Neuronal stem cell (in vitro differentiated cells): ENCODE measurements at regions not wholly inside any gene's neighbourhood (a gene's known extent, or its start where the extent isn't known, plus 50 kb on each side); places are given as distances from the start of the nearest gene placed in this dataset.

ENCODE experiments used
- DNase-seq: peaks from one replicate; pipeline ENCODE4 v3.0.0-alpha.2; 2013; ENCODE audit warnings: low spot score
- H2AFZ ChIP-seq: one replicate; pipeline ENCODE4 v1.6.1; 2013; ENCODE audit warnings: mild to moderate bottlenecking, low read length, inconsistent platforms
- H2AK5ac ChIP-seq: 2 replicates; pipeline ENCODE4 v1.6.1; 2013; ENCODE audit warnings: low read depth, mild to moderate bottlenecking, inconsistent platforms, low read length, moderate library complexity, mixed read lengths
- H2BK120ac ChIP-seq: 2 replicates; pipeline ENCODE4 v1.6.1; 2013; ENCODE audit warnings: low read depth, mild to moderate bottlenecking, inconsistent platforms, low read length, moderate library complexity, mixed read lengths
- H2BK12ac ChIP-seq: one replicate; pipeline ENCODE4 v1.6.1; 2013; ENCODE audit warnings: low read length, inconsistent platforms
- H2BK15ac ChIP-seq: 2 replicates; pipeline ENCODE4 v1.6.1; 2013; ENCODE audit warnings: mild to moderate bottlenecking, low read length, inconsistent platforms, mixed read lengths
- H2BK5ac ChIP-seq: one replicate; pipeline ENCODE4 v1.6.1; 2013; ENCODE audit warnings: inconsistent platforms, mild to moderate bottlenecking, low read length, moderate library complexity
- H3K14ac ChIP-seq: one replicate; pipeline ENCODE4 v1.6.1; 2013; ENCODE audit warnings: low read length, inconsistent platforms
- H3K18ac ChIP-seq: 2 replicates; pipeline ENCODE4 v1.6.1; 2013; ENCODE audit warnings: low read length, inconsistent platforms
- H3K23ac ChIP-seq: 2 replicates; pipeline ENCODE4 v1.6.1; 2013; ENCODE audit warnings: low read depth, mild to moderate bottlenecking, mixed read lengths, low read length, inconsistent platforms; ENCODE audit not compliant: poor library complexity
- H3K27ac ChIP-seq: replicated peaks from 3 replicates; pipeline ENCODE4 v1.5.1; 2013; ENCODE audit warnings: low read length, inconsistent platforms
- H3K27me3 ChIP-seq, 3 experiments: 2 replicates each; pipeline ENCODE4 v1.6.1; 2013; ENCODE audit warnings: low read length in 3 of 3, mild to moderate bottlenecking in 2 of 3, inconsistent platforms in 1 of 3, low read depth in 1 of 3, mixed read lengths in 1 of 3, moderate library complexity in 1 of 3; ENCODE audit not compliant: control insufficient read depth in 3 of 3, insufficient read depth in 3 of 3
- H3K36me3 ChIP-seq, 2 donors: replicated peaks in 1 of 2; 2 replicates each; pipeline ENCODE4 v1.6.1; 2013; ENCODE audit warnings: low read length in 2 of 2; ENCODE audit not compliant: control insufficient read depth in 2 of 2, insufficient read depth in 2 of 2
- H3K4ac ChIP-seq: 2 replicates; pipeline ENCODE4 v1.6.1; 2013; ENCODE audit warnings: inconsistent platforms, mild to moderate bottlenecking, low read length, moderate library complexity
- H3K4me1 ChIP-seq, 2 donors: 1 replicate in 1 of 2; 2 replicates in 1 of 2; pipeline ENCODE4 v1.6.1; 2013; ENCODE audit warnings: low read length in 2 of 2, low read depth in 1 of 2; ENCODE audit not compliant: control insufficient read depth in 2 of 2, insufficient read depth in 1 of 2
- H3K4me2 ChIP-seq: one replicate; pipeline ENCODE4 v1.6.1; 2013; ENCODE audit warnings: mild to moderate bottlenecking, low read length, inconsistent platforms; ENCODE audit not compliant: insufficient read depth, poor library complexity, severe bottlenecking
- H3K4me3 ChIP-seq, 2 donors: 2 replicates each; pipeline ENCODE4 v1.5.1; 2013; ENCODE audit warnings: low read length in 2 of 2, mild to moderate bottlenecking in 2 of 2, inconsistent platforms in 1 of 2, moderate library complexity in 1 of 2
- H3K79me1 ChIP-seq: one replicate; pipeline ENCODE4 v1.6.1; 2013; ENCODE audit warnings: low read depth, mild to moderate bottlenecking, inconsistent platforms, low read length, moderate library complexity
- H3K9ac ChIP-seq: one replicate; pipeline ENCODE4 v1.6.1; 2013; ENCODE audit warnings: mild to moderate bottlenecking, low read depth, low read length, inconsistent platforms; ENCODE audit not compliant: poor library complexity
- H3K9me3 ChIP-seq, 2 donors: replicated peaks in 1 of 2; 2 replicates each; pipeline versions ENCODE3 to v1.6.1; 2013; ENCODE audit warnings: low read length in 2 of 2, mild to moderate bottlenecking in 2 of 2, inconsistent platforms in 1 of 2, low read depth in 1 of 2, mixed read lengths in 1 of 2, moderate library complexity in 1 of 2; ENCODE audit not compliant: control insufficient read depth in 2 of 2, insufficient read depth in 1 of 2
- H4K8ac ChIP-seq: one replicate; pipeline ENCODE4 v1.6.1; 2013; ENCODE audit warnings: low read depth, mild to moderate bottlenecking, inconsistent platforms, low read length, moderate library complexity
- H4K91ac ChIP-seq: one replicate; pipeline ENCODE4 v1.6.1; 2013; ENCODE audit warnings: low read length, low read depth, mild to moderate bottlenecking, inconsistent platforms; ENCODE audit not compliant: poor library complexity
- WGBS, 2 donors: extraction: QIAGEN DNeasy Blood & Tissue Kit; methylation state at CpG; one replicate each; pipeline ENCODE4 v1.1.7; 2013; ENCODE audit warnings: missing lambda C conversion rate in 2 of 2, mixed read lengths in 1 of 2; ENCODE audit not compliant: insufficient read length in 2 of 2, insufficient replicate concordance in 1 of 2; ENCODE audit errors: extremely low coverage in 2 of 2; 5-methylcytosine and 5-hydroxymethylcytosine counted together

GRCh38 chr17:51445946-51446345 is 185.6 kb downstream of the UTP18 start:
- no CpG with 5 or more reads among the region's 4 CpGs for WGBS, 2 donors
- Histone ChIP-seq H2AFZ (no peak overlapping the region), H2BK12ac (no peak overlapping the region), H3K4me3 (no peak overlapping the region), H2BK15ac (no peak overlapping the region), H3K36me3 (no peaks in the 10 kb centered on the region), H3K79me1 (no peaks in the 10 kb centered on the region), H3K27me3 (no peaks in the 10 kb centered on the region), H3K4me2 (no peak overlapping the region), H2BK5ac (no peak overlapping the region), H3K18ac (no peak overlapping the region), H4K8ac (no peak overlapping the region), H3K9me3 (no peaks in the 10 kb centered on the region), H3K9ac (no peak overlapping the region), H3K27ac (no peak overlapping the region), H2BK120ac (no peak overlapping the region), H2AK5ac (no peak overlapping the region), H3K23ac (no peak overlapping the region), H3K4ac (no peak overlapping the region), H3K4me1 (no peaks in the 10 kb centered on the region), H3K14ac (no peak overlapping the region), H4K91ac (no peak overlapping the region)
- DNase-seq = no peak

- Histone ChIP-seq H3K27ac (no peak overlapping the region), H2AFZ (no peak overlapping the region), H3K18ac (no peak overlapping the region), H4K8ac (no peak overlapping the region), H2BK12ac (no peak overlapping the region), H4K91ac (no peak overlapping the region), H2BK15ac (no peak overlapping the region), H3K36me3 (no peaks in the 10 kb centered on the region), H2BK5ac (no peak overlapping the region), H3K9ac (no peak overlapping the region), H3K27me3 (no peaks in the 10 kb centered on the region), H3K9me3 (no peaks in the 10 kb centered on the region), H2BK120ac (no peak overlapping the region), H2AK5ac (no peak overlapping the region), H3K79me1 (no peaks in the 10 kb centered on the region), H3K4me1 (peaks cover 0 to 6% of the 10 kb centered on the region in 2 donors), H3K23ac (no peak overlapping the region), H3K14ac (no peak overlapping the region), H3K4me3 (no peak overlapping the region), H3K4ac (no peak overlapping the region), H3K4me2 (no peak overlapping the region)
- WGBS, 2 donors = no CpG with 5 or more reads among the region's 1 CpG
- no peak for DNase-seq
Measured at GRCh38 chr17:51454456-51454978, 194.2 kb downstream of the UTP18 start.

GRCh38 chr17:51455211-51455610 is 194.9 kb downstream of the UTP18 start:
- DNase-seq = no peak
- Histone ChIP-seq H3K79me1 (no peaks in the 10 kb centered on the region), H3K4me2 (no peak overlapping the region), H3K27ac (no peak overlapping the region), H2BK120ac (no peak overlapping the region), H3K36me3 (no peaks in the 10 kb centered on the region), H2AFZ (no peak overlapping the region), H3K18ac (no peak overlapping the region), H3K4me1 (peaks cover 0 to 6% of the 10 kb centered on the region in 2 donors), H2BK5ac (no peak overlapping the region), H3K4me3 (no peak overlapping the region), H3K9me3 (no peaks in the 10 kb centered on the region), H3K23ac (no peak overlapping the region), H3K4ac (no peak overlapping the region), H2AK5ac (no peak overlapping the region), H2BK15ac (no peak overlapping the region), H2BK12ac (no peak overlapping the region), H3K14ac (no peak overlapping the region), H3K9ac (no peak overlapping the region), H4K91ac (no peak overlapping the region), H4K8ac (no peak overlapping the region), H3K27me3 (no peaks in the 10 kb centered on the region)

- H3K79me1 ChIP-seq = no peaks in the 10 kb centered on the region
- no peak overlapping the region for H3K4me3 ChIP-seq
- H3K18ac ChIP-seq = no peak overlapping the region
- H3K4me2 ChIP-seq = no peak overlapping the region
- no peak overlapping the region for H3K23ac ChIP-seq
- no peaks in the 10 kb centered on the region for H3K9me3 ChIP-seq
- no peaks in the 10 kb centered on the region for H3K36me3 ChIP-seq
- H2AFZ ChIP-seq = no peak overlapping the region
- H2BK5ac ChIP-seq = no peak overlapping the region
- WGBS, 2 donors = no CpG with 5 or more reads among the region's 4 CpGs
- no peak overlapping the region for H2BK12ac ChIP-seq
- H2BK120ac ChIP-seq = no peak overlapping the region
- no peak overlapping the region for H2BK15ac ChIP-seq
- no peak overlapping the region for H2AK5ac ChIP-seq
- no peak for DNase-seq
- peaks cover 0 to 6% of the 10 kb centered on the region in 2 donors for H3K4me1 ChIP-seq
- no peak overlapping the region for H4K91ac ChIP-seq
- H3K4ac ChIP-seq = no peak overlapping the region
- no peak overlapping the region for H4K8ac ChIP-seq
- no peak overlapping the region for H3K14ac ChIP-seq
- no peaks in the 10 kb centered on the region for H3K27me3 ChIP-seq
- H3K27ac ChIP-seq = no peak overlapping the region
- no peak overlapping the region for H3K9ac ChIP-seq
Measured at GRCh38 chr17:51455931-51456330, 195.6 kb downstream of the UTP18 start.
